ENCODE measurements at regions not wholly inside any gene's neighbourhood (a gene's known extent, or its start where the extent isn't known, plus 50 kb on each side); places are given as distances from the start of the nearest gene placed in this dataset.

DNA sequence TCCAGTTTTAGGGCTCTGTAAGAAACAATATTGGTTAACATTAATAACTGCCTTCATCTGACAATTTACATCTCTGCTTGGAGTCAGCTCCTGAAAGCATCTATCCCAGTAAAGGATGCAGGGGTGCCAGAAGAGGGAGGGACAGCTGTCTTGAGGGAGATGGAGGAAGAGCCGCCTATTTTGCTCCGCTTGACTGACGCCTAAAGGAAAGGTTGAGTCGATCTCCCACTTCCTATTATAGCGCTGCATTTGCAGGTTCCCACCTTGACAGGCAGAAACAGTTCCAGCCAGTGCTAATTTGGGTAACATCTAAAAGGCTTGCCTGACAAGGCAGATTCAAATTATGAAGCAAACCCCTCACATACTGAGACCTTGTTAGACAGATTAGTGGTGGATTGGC is 374.6 kb downstream of the SPATA31D1 start:
- TF ChIP-seq, protein P1, sequence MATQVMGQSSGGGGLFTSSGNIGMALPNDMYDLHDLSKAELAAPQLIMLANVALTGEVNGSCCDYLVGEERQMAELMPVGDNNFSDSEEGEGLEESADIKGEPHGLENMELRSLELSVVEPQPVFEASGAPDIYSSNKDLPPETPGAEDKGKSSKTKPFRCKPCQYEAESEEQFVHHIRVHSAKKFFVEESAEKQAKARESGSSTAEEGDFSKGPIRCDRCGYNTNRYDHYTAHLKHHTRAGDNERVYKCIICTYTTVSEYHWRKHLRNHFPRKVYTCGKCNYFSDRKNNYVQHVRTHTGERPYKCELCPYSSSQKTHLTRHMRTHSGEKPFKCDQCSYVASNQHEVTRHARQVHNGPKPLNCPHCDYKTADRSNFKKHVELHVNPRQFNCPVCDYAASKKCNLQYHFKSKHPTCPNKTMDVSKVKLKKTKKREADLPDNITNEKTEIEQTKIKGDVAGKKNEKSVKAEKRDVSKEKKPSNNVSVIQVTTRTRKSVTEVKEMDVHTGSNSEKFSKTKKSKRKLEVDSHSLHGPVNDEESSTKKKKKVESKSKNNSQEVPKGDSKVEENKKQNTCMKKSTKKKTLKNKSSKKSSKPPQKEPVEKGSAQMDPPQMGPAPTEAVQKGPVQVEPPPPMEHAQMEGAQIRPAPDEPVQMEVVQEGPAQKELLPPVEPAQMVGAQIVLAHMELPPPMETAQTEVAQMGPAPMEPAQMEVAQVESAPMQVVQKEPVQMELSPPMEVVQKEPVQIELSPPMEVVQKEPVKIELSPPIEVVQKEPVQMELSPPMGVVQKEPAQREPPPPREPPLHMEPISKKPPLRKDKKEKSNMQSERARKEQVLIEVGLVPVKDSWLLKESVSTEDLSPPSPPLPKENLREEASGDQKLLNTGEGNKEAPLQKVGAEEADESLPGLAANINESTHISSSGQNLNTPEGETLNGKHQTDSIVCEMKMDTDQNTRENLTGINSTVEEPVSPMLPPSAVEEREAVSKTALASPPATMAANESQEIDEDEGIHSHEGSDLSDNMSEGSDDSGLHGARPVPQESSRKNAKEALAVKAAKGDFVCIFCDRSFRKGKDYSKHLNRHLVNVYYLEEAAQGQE (IDR thresholded peaks at IDR 0.05; ENCODE audit: low read depth): no peak
- TF ChIP-seq CREB1 (IDR thresholded peaks at IDR 0.05; ENCODE audit: low read depth) (no peak), EGR1 (IDR thresholded peaks at IDR 0.05) (no peak), FOXM1 (IDR thresholded peaks at IDR 0.05; ENCODE audit: borderline replicate concordance, low read depth) (no peak), CEBPB (IDR thresholded peaks at IDR 0.05) (no peak), ZBTB7A (IDR thresholded peaks at IDR 0.05; ENCODE audit: low read depth) (no peak), TEAD4 (IDR thresholded peaks at IDR 0.05) (no peak), RAD21 (IDR thresholded peaks at IDR 0.05; ENCODE audit: low read depth) (no peak), NFIC (IDR thresholded peaks at IDR 0.05) (no peak), TAF1 (IDR thresholded peaks at IDR 0.05; ENCODE audit: low read depth) (no peak), YY1 (IDR thresholded peaks at IDR 0.05; ENCODE audit: low read depth) (no peak), EP300 (IDR thresholded peaks at IDR 0.05; ENCODE audit: borderline replicate concordance) (no peak)
- TF ChIP-seq, protein P2, sequence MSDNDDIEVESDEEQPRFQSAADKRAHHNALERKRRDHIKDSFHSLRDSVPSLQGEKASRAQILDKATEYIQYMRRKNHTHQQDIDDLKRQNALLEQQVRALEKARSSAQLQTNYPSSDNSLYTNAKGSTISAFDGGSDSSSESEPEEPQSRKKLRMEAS (IDR thresholded peaks at IDR 0.05): no peak
- TF ChIP-seq, protein P3, sequence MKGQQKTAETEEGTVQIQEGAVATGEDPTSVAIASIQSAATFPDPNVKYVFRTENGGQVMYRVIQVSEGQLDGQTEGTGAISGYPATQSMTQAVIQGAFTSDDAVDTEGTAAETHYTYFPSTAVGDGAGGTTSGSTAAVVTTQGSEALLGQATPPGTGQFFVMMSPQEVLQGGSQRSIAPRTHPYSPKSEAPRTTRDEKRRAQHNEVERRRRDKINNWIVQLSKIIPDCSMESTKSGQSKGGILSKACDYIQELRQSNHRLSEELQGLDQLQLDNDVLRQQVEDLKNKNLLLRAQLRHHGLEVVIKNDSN (IDR thresholded peaks at IDR 0.05): no peak

DNA sequence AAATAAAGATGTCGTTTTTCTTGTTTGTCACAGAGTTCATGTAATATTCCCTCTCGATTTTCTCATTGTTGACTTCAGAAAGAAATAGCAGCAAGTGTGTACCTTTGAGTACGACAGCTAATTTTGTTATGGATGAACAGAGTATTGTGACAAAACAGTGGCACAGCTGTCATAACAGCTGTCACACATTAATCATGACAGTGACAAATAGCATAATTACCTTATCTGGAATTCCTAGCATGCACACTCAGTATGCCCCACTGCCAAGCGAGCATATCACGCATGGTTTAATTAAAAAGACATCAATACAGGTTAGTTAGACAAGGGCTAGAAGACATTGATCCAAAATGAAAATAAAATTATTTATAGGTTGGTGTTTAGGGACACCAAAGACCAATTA is 375.1 kb downstream of the SPATA31D1 start:
- no peak for TF ChIP-seq RAD21 (IDR thresholded peaks at IDR 0.05; ENCODE audit: low read depth)
- TF ChIP-seq TAF1 (IDR thresholded peaks at IDR 0.05; ENCODE audit: low read depth): no peak
- TF ChIP-seq TCF12 (IDR thresholded peaks at IDR 0.05; ENCODE audit: low read depth): no peak
- TF ChIP-seq TEAD4 (IDR thresholded peaks at IDR 0.05): no peak
- no peak for TF ChIP-seq NFIC (IDR thresholded peaks at IDR 0.05)
- TF ChIP-seq CEBPB (IDR thresholded peaks at IDR 0.05): no peak

DNA sequence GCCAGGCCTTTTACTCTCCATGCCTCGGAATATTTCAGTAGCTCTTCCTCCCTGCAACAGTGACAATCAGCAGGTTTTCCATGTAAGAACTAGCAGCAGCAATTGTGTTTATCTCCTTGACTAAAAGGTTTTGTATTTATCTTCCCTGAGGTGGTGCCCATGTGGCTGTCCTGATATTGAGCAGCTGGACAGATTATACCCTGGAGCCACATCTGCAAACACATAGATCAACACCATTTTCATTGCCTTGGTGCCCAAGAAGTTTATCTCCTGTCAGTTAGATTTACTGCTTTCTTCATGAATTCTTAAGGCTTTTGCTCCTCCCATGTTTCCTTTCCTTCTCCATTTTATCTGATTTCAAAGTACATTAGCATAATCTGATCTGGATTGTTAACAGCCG is 378.4 kb downstream of the SPATA31D1 start:
- TF ChIP-seq ZBTB7A (IDR thresholded peaks at IDR 0.05; ENCODE audit: low read depth) (no peak), YY1 (IDR thresholded peaks at IDR 0.05; ENCODE audit: low read depth) (no peak), NFIC (IDR thresholded peaks at IDR 0.05) (no peak), CEBPB (IDR thresholded peaks at IDR 0.05) (no peak), EP300 (IDR thresholded peaks at IDR 0.05; ENCODE audit: borderline replicate concordance) (no peak), EGR1 (IDR thresholded peaks at IDR 0.05) (no peak), TAF1 (IDR thresholded peaks at IDR 0.05; ENCODE audit: low read depth) (no peak), TEAD4 (IDR thresholded peaks at IDR 0.05) (no peak), CREB1 (IDR thresholded peaks at IDR 0.05; ENCODE audit: low read depth) (no peak)
- TF ChIP-seq, protein P3 (IDR thresholded peaks at IDR 0.05): no peak
- TF ChIP-seq, protein P2 (IDR thresholded peaks at IDR 0.05): no peak

DNA sequence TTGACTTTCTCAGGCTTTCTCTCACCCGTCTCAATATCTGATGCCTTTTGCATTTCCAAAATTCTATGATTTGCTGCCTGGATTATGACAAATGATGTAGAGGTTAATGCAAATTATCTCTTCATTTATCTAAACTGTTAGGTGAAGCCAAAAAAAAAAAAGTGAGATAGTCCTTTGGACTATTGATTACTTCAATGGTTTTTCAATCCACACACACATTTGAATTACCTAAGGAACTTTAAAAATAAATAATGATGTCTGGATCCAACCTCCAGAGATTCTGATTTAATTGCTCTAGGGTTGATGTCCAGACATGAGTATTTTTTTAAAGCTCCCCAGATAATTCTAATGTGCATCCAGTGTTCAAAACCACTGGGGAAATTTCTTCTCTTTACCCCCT is 379.4 kb downstream of the SPATA31D1 start:
- TF ChIP-seq NFIC (IDR thresholded peaks at IDR 0.05) (no peak), RAD21 (IDR thresholded peaks at IDR 0.05; ENCODE audit: low read depth) (no peak), EP300 (IDR thresholded peaks at IDR 0.05; ENCODE audit: borderline replicate concordance) (no peak), TCF12 (IDR thresholded peaks at IDR 0.05; ENCODE audit: low read depth) (no peak), EGR1 (IDR thresholded peaks at IDR 0.05) (no peak)
- TF ChIP-seq, protein P3 (IDR thresholded peaks at IDR 0.05): no peak
- TF ChIP-seq, protein P2 (IDR thresholded peaks at IDR 0.05): no peak

DNA sequence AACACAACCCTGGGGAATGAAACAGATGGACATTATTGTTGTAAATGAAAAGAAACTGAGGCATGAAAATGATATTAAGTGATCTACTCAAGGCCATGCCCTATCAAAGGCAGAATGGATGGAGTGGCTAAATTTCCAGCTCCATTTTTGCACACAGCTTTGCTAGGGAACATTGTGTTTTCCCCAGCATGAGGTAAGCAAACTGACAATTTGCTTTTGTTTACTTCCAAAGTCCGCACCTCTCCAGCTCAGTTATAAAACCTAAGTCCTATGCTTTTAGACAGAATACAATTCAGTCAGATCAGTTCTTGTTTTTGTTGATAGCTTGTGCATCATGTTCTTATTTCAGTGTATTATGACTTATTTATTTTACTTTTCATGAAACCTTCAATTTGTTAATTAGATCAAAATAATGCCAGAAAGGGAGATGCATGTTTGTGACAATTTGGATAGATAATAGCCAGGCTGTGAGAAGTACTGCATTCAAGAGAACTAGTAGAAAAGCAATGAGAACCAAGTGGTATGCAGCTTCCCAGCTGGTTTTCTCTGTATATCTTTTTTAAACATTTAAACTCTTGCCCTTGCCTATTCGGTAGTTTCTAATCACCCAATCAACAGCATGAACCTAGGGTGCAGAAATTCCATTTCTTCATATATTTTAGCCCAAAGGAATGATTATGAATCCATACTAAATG is 380.8 kb downstream of the SPATA31D1 start:
- no peak for TF ChIP-seq EGR1 (IDR thresholded peaks at IDR 0.05)
- TF ChIP-seq EP300 (IDR thresholded peaks at IDR 0.05; ENCODE audit: borderline replicate concordance): no peak
- no peak for TF ChIP-seq ZBTB7A (IDR thresholded peaks at IDR 0.05; ENCODE audit: low read depth)
- TF ChIP-seq TAF1 (IDR thresholded peaks at IDR 0.05; ENCODE audit: low read depth): no peak
- TF ChIP-seq RAD21 (IDR thresholded peaks at IDR 0.05; ENCODE audit: low read depth): no peak
- TF ChIP-seq, protein P2 (IDR thresholded peaks at IDR 0.05): no peak
- TF ChIP-seq NFIC (IDR thresholded peaks at IDR 0.05): no peak
- TF ChIP-seq, protein P3 (IDR thresholded peaks at IDR 0.05): no peak
- TF ChIP-seq FOXM1 (IDR thresholded peaks at IDR 0.05; ENCODE audit: borderline replicate concordance, low read depth): no peak
- no peak for TF ChIP-seq CEBPB (IDR thresholded peaks at IDR 0.05)
- TF ChIP-seq, protein P1 (IDR thresholded peaks at IDR 0.05; ENCODE audit: low read depth): no peak
- no peak for TF ChIP-seq YY1 (IDR thresholded peaks at IDR 0.05; ENCODE audit: low read depth)
- TF ChIP-seq TCF12 (IDR thresholded peaks at IDR 0.05; ENCODE audit: low read depth): no peak
- TF ChIP-seq TEAD4 (IDR thresholded peaks at IDR 0.05): no peak
- no peak for TF ChIP-seq CREB1 (IDR thresholded peaks at IDR 0.05; ENCODE audit: low read depth)

Measured in Ishikawa (cell line).